ENCODE measurements at regions not wholly inside any gene's neighbourhood (a gene's known extent, or its start where the extent isn't known, plus 50 kb on each side); places are given as distances from the start of the nearest gene placed in this dataset.
"Not testable (repeated sequence)": the region's sequence is repeated elsewhere in the genome, so short reads cannot be mapped to it uniquely, and the experiment has no call there.

- no peak for DNase-seq (ENCODE audit: low spot score)
Measured at GRCh38 chr5:159593518-159594073, 263.3 kb upstream of the IL12B start.

- not testable (repeated sequence) for DNase-seq (ENCODE audit: low spot score)
Measured at GRCh38 chr5:159595561-159595960, 265.3 kb upstream of the IL12B start.

GRCh38 chr5:159601216-159601615 lies 270.9 kb upstream of the IL12B start:
- DNase-seq (ENCODE audit: low spot score): no peak

- DNase-seq (ENCODE audit: low spot score): no peak
Measured at GRCh38 chr5:159602434-159602833, 272.1 kb upstream of the IL12B start.

- no peak for DNase-seq (ENCODE audit: low spot score)
Measured at GRCh38 chr5:159605585-159605984, 275.3 kb upstream of the IL12B start.

GRCh38 chr5:159609359-159609758 lies 279.1 kb upstream of the IL12B start:
- no peak for DNase-seq (ENCODE audit: low spot score)

- no peak for DNase-seq (ENCODE audit: low spot score)
Measured at GRCh38 chr5:159610966-159611579, 280.8 kb upstream of the IL12B start.

GRCh38 chr5:159616952-159617351 lies 286.7 kb upstream of the IL12B start:
- no peak for DNase-seq (ENCODE audit: low spot score)

GRCh38 chr5:159619826-159620225 lies 289.5 kb upstream of the IL12B start:
- no peak for DNase-seq (ENCODE audit: low spot score)

GRCh38 chr5:159620853-159621540 lies 290.7 kb upstream of the IL12B start:
- no peak for DNase-seq (ENCODE audit: low spot score)

- no peak for DNase-seq (ENCODE audit: low spot score)
Measured at GRCh38 chr5:159628703-159629102, 287.6 kb upstream of the ADRA1B start.

GRCh38 chr5:159629158-159629557 lies 287.1 kb upstream of the ADRA1B start:
- DNase-seq (ENCODE audit: low spot score): no peak

GRCh38 chr5:159630545-159630944 lies 285.7 kb upstream of the ADRA1B start:
- no peak for DNase-seq (ENCODE audit: low spot score)

GRCh38 chr5:159631001-159631400 lies 285.3 kb upstream of the ADRA1B start:
- no peak for DNase-seq (ENCODE audit: low spot score)

- no peak for DNase-seq (ENCODE audit: low spot score)
Measured at GRCh38 chr5:159632866-159633265, 283.4 kb upstream of the ADRA1B start.

GRCh38 chr5:159638481-159638880 lies 277.8 kb upstream of the ADRA1B start:
- no peak for DNase-seq (ENCODE audit: low spot score)

GRCh38 chr5:159638954-159639559 lies 277.2 kb upstream of the ADRA1B start:
- peak; percentile 14 for DNase-seq (ENCODE audit: low spot score)

GRCh38 chr5:159639590-159639989 lies 276.7 kb upstream of the ADRA1B start:
- DNase-seq (ENCODE audit: low spot score): no peak

GRCh38 chr5:159640446-159640845 lies 275.8 kb upstream of the ADRA1B start:
- DNase-seq (ENCODE audit: low spot score): no peak

- no peak for DNase-seq (ENCODE audit: low spot score)
Measured at GRCh38 chr5:159640921-159641320, 275.4 kb upstream of the ADRA1B start.

GRCh38 chr5:159641371-159642039 lies 274.8 kb upstream of the ADRA1B start:
- DNase-seq (ENCODE audit: low spot score): no peak

- no peak for DNase-seq (ENCODE audit: low spot score)
Measured at GRCh38 chr5:159642379-159642778, 273.9 kb upstream of the ADRA1B start.

- no peak for DNase-seq (ENCODE audit: low spot score)
Measured at GRCh38 chr5:159644053-159644452, 272.2 kb upstream of the ADRA1B start.

Data from COLO829 (cell line).